Peyer's patch (tissue), 4 donors: ENCODE measurements at regions not wholly inside any gene's neighbourhood (a gene's known extent, or its start where the extent isn't known, plus 50 kb on each side); places are given as distances from the start of the nearest gene placed in this dataset.

ENCODE experiments used
- CTCF ChIP-seq, 6 experiments: fragments of 450-650 bp in 4 of 6; fragments of 200-600 bp in 2 of 6; sonication (generic) in 1 of 6; IDR thresholded peaks; one replicate each; pipeline ENCODE4 v1.5.1; 2017 to 2019; ENCODE audit warnings: antibody characterized with exemption in 6 of 6, mild to moderate bottlenecking in 3 of 6, moderate library complexity in 1 of 6
- POLR2A ChIP-seq, 2 donors: fragments of 450-650 bp; IDR thresholded peaks; one replicate each; pipeline ENCODE4 v1.5.1; 2017; ENCODE audit warnings: antibody characterized with exemption in 2 of 2, mild to moderate bottlenecking in 2 of 2, moderate library complexity in 2 of 2

- TF ChIP-seq CTCF (IDR thresholded peaks at IDR 0.05): no peak
- no peak for TF ChIP-seq POLR2A (IDR thresholded peaks at IDR 0.05)
Observed at GRCh38 chr6:167546611-167547327, 221.9 kb downstream of the TTLL2 start.
